GM20431 (cell line): ENCODE measurements at regions not wholly inside any gene's neighbourhood (a gene's known extent, or its start where the extent isn't known, plus 50 kb on each side); places are given as distances from the start of the nearest gene placed in this dataset.

ENCODE experiments used
- in situ Hi-C: fragments of 300-500 bp; cut with MseI, MboI; formaldehyde crosslinking; loops from one replicate; pipeline ENCODE4 v1.15.0; 2020; ENCODE audit warnings: low sequenced_read_pairs; ENCODE audit not compliant: unreplicated experiment

GRCh38 chr14:65239938-65240296, 137.6 kb upstream of the MAX start:
- in situ Hi-C loops, result no loop called here

DNA sequence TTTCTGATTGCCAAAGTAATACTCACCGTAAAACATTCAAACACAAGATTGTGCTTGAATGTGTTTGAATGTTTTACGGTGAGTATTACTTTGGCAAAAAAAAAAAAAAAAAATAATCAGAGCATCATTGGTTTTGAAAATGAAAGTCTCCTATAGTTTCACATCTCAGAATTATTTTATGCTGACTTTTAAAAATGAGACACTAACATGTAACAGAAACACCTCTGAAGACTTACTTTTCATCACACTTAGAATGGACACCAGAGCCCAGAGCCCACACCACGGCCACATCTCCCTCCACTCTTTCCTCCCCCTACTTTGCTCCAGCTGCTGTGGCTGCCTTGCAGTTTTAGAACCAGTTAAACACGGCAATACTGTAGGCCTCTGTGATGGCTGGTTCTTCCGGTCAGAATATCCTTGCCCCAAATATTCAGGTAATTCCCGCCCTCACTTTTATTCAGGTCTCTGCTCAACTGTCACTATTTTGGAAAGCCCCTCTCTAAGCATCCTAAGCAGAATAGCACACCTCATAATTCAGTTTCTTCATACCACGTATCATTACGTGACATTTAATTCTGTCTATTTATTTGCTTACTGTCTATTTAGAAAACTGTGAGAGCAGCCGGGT, 138.9 kb upstream of the MAX start:
- in situ Hi-C loops, result no loop called here

GRCh38 chr14:65242732-65243134, 140.4 kb upstream of the MAX start:
- in situ Hi-C loops, result no loop called here

DNA sequence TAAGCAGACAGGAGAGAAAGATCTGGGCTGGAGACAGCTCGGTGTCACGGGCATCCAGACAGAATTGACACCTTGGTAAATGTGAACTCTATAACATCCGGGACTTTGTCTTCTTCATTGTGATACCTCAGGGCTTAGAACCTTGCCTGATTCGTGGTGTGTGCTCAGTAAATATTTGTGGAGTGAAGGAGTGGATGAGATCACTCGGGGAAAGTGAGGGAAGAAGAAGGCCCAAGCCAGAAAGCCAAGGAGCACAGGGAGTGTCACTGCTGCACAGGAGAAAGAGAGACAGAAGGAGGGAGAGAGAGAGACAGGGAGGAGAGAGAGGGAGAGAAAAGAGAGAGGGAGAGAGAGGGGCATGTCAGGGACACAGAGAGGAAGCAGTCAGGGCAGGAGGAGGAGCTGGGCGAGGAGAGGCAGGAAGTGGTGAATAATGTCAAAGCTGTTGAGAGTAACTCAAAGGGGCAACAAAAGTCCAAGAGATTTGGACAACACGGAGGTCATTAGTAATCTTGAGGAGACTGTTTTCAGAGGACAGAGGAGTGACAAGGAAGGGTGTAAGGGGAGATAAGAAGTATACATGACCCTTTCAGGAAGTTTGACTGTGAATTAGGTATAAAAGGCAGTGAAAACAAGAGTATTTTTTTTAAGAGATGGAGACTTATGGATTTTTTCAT, 141.6 kb upstream of the MAX start:
- in situ Hi-C loops, result no loop called here

DNA sequence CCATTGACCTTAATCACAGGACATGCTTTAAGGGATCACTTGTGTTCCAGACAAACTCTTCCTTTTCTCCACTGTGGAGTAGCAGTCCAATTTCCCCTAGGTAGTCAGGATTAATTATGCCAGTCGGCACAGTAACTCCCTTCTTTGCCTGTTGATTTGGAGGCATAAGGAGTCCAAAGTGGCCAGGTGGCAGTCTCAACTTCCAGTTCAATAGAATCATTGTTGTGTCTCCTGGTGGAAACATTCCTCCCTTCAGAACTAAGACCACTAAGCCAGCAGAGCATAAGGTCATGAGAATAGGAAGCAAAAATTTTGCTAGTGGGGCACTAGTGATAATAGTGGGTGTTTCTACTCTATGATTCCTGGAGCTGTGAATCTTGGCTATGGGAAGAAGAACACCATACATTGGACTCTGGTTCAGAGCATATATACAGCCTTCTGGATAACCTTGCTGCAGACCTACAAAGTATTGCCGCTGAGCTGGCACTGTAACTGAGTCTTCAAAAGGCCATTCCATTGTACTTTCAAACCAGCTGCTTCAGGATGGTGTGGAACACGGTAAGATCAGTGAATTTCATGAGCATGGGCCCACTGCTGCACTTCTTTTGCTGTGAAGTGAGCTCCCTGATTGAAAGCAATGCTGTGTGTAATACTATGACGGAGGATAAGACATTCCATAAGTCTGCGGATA, 147.3 kb upstream of the MAX start:
- in situ Hi-C loops, result loop anchor here (25.0 kb wide), 1 partner anchor 588 kb away; no protein-coding TSS in a partner anchor

- in situ Hi-C loops, result loop anchor here (25.0 kb wide), 1 partner anchor 587 kb away; no protein-coding TSS in a partner anchor
These were observed 147.8 kb upstream of the MAX start for GRCh38 chr14:65250162-65250495.

- in situ Hi-C loops, result loop anchor here (25.0 kb wide), 1 partner anchor 586 kb away; no protein-coding TSS in a partner anchor
These were observed 148.9 kb upstream of the MAX start for GRCh38 chr14:65251213-65251612.

- in situ Hi-C loops, result loop anchor here (25.0 kb wide), 1 partner anchor 585 kb away; no protein-coding TSS in a partner anchor
These were observed 150.4 kb upstream of the MAX start for GRCh38 chr14:65252482-65253255.

GRCh38 chr14:65255029-65255545, 152.8 kb upstream of the MAX start:
- in situ Hi-C loops, result loop anchor here (25.0 kb wide), 1 partner anchor 582 kb away; no protein-coding TSS in a partner anchor

- in situ Hi-C loops, result loop anchor here (25.0 kb wide), 1 partner anchor 581 kb away; no protein-coding TSS in a partner anchor
These were observed 153.5 kb upstream of the MAX start for GRCh38 chr14:65255583-65256461.

GRCh38 chr14:65256714-65257113, 154.4 kb upstream of the MAX start:
- in situ Hi-C loops, result loop anchor here (25.0 kb wide), 1 partner anchor 581 kb away; no protein-coding TSS in a partner anchor

DNA sequence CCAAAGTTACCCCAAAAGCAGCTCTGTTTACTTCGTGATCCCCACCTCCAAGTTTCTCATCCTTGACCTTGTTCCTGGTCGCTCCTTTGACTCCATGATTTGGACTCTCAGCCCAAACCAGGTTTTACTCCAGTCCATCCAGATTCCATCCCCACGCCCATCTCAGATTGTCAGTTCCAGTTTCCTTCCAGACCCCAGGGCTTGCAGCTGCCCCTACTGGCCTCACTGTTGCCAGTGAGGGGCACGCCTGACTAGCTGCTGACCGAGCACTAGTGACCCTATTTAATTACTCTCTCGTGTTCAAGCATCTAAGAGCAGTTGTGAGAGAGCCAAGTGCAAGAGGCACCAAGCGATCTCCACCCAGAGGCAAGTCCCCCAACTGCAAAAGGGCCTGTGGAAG, 155.1 kb upstream of the FUT8 start:
- in situ Hi-C loops, result loop anchor here (25.0 kb wide), 1 partner anchor 580 kb away; no protein-coding TSS in a partner anchor

GRCh38 chr14:65258391-65258790, 154.1 kb upstream of the FUT8 start:
- in situ Hi-C loops, result loop anchor here (25.0 kb wide), 1 partner anchor 579 kb away; no protein-coding TSS in a partner anchor

GRCh38 chr14:65259000-65259399, 153.5 kb upstream of the FUT8 start:
- in situ Hi-C loops, result loop anchor here (25.0 kb wide), 1 partner anchor 578 kb away; no protein-coding TSS in a partner anchor

DNA sequence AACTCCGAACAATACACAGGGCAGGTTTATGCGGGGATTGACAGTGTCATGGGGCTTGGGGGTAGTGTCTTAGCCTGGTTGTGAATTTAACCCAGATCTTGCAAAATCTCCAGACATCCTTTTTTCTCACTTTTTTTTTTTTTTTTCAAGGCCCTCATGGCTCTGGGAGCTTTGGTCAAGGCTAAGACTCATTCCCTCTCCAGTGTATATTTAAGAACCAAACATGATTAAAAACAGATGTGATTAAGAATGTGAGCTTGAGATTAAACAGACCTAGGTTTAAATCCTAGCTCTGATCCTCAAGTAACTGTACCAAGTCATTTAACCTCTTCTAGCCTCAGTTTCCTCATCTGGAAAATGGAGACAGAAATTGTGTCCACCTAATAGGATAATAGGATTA, 151.7 kb upstream of the FUT8 start:
- in situ Hi-C loops, result loop anchor here (25.0 kb wide), 1 partner anchor 577 kb away; no protein-coding TSS in a partner anchor

GRCh38 chr14:65261425-65261920, 151.1 kb upstream of the FUT8 start:
- in situ Hi-C loops, result loop anchor here (25.0 kb wide), 1 partner anchor 576 kb away; no protein-coding TSS in a partner anchor

- in situ Hi-C loops, result loop anchor here (25.0 kb wide), 1 partner anchor 575 kb away; no protein-coding TSS in a partner anchor
These were observed 150.6 kb upstream of the FUT8 start for GRCh38 chr14:65261946-65262345.

GRCh38 chr14:65263177-65263788, 149.2 kb upstream of the FUT8 start:
- in situ Hi-C loops, result loop anchor here (25.0 kb wide), 1 partner anchor 574 kb away; no protein-coding TSS in a partner anchor
